ENCODE measurements at regions not wholly inside any gene's neighbourhood (a gene's known extent, or its start where the extent isn't known, plus 50 kb on each side); places are given as distances from the start of the nearest gene placed in this dataset.

DNA sequence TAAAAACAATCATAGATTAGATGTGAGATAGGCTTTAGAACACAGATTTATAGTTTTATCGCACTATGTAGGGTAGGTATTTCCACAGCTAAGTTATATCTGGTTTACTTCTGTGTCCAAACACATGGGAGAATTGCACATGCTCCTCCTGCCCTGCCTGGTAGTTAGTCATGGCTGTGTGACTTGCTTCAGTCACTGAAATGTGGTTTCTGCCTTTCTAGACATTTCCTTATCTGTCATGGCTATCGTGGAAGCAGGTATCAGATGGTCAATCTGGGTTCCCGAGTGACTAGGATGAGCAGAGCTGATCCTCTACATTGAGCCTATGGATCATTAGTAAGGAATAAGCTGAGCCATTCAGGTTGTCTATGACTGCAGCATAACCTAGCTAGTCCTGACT, 117.8 kb upstream of the GMDS start:
- TF ChIP-seq, protein P1, sequence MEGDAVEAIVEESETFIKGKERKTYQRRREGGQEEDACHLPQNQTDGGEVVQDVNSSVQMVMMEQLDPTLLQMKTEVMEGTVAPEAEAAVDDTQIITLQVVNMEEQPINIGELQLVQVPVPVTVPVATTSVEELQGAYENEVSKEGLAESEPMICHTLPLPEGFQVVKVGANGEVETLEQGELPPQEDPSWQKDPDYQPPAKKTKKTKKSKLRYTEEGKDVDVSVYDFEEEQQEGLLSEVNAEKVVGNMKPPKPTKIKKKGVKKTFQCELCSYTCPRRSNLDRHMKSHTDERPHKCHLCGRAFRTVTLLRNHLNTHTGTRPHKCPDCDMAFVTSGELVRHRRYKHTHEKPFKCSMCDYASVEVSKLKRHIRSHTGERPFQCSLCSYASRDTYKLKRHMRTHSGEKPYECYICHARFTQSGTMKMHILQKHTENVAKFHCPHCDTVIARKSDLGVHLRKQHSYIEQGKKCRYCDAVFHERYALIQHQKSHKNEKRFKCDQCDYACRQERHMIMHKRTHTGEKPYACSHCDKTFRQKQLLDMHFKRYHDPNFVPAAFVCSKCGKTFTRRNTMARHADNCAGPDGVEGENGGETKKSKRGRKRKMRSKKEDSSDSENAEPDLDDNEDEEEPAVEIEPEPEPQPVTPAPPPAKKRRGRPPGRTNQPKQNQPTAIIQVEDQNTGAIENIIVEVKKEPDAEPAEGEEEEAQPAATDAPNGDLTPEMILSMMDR (IDR thresholded peaks at IDR 0.05; ENCODE audit: low read depth, low read length, missing control alignments) = no peak
- DNase-seq (ENCODE audit: low read depth) = no peak
- in situ Hi-C loops (cut with HindIII; ENCODE audit: low sequenced_read_pairs) = no loop called here
- H3K4me3 ChIP-seq (ENCODE audit: low read depth, low read length) = no peak overlapping the region

DNA sequence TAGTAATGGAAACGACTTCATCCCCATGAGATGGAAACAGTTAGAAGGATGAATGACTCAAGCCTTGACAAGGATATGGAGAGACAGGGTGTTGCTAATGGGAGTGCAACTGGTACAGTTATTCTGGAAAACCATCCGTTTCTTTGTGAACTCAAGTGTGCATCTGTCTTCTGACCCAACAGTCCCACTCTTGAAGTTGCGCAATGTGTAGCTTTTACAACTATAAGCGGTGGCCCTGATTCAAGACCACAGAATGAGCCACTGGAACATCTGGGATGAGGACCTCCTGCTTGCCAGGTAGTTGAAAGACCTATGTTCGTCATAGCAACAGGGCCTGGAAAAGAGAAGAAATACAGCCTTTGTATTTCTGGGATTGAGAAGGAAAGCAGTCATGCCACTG, 115.8 kb upstream of the GMDS start:
- in situ Hi-C loops (cut with HindIII; ENCODE audit: low sequenced_read_pairs) = no loop called here

GRCh38 chr6:2360716-2361115, 115.3 kb upstream of the GMDS start:
- H3K4me3 ChIP-seq (ENCODE audit: low read depth, low read length) = no peak overlapping the region
- in situ Hi-C loops (cut with HindIII; ENCODE audit: low sequenced_read_pairs) = no loop called here

More for the DNA sequence above, 115.8 kb upstream of the GMDS start:
- no peak for DNase-seq (ENCODE audit: low read depth)
- TF ChIP-seq, protein P1 (IDR thresholded peaks at IDR 0.05; ENCODE audit: low read depth, low read length, missing control alignments) = no peak
- no peak overlapping the region for H3K4me3 ChIP-seq (ENCODE audit: low read depth, low read length)

GRCh38 chr6:2360126-2360525, 114.7 kb upstream of the GMDS start:
- in situ Hi-C loops (cut with HindIII; ENCODE audit: low sequenced_read_pairs) = no loop called here
- TF ChIP-seq, protein P1 (IDR thresholded peaks at IDR 0.05; ENCODE audit: low read depth, low read length, missing control alignments) = no peak
- H3K4me3 ChIP-seq (ENCODE audit: low read depth, low read length) = no peak overlapping the region

More at GRCh38 chr6:2360716-2361115, 115.3 kb upstream of the GMDS start:
- TF ChIP-seq, protein P1 (IDR thresholded peaks at IDR 0.05; ENCODE audit: low read depth, low read length, missing control alignments) = no peak
- DNase-seq (ENCODE audit: low read depth) = no peak

DNA sequence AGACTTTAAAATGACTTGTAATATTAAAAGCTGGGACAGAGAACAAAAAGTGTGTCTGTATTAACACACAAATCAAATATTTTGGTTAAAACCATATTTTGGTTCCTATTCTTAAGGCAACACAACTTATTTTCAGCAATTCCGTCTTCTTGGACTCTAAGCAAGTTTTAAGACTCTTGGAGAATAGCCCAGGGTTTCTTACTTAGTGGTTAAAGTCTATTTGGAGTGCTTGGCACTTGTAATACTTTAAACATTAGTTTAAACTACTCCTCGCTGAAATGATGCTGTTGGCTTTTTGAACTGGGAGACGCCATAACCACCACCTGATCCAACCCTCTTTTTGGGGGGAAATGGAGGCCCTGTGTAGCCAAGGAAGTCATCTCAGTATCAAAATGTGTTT, 109.7 kb upstream of the GMDS start:
- H3K4me3 ChIP-seq (ENCODE audit: low read depth, low read length) = no peak overlapping the region
- in situ Hi-C loops (cut with HindIII; ENCODE audit: low sequenced_read_pairs) = no loop called here
- TF ChIP-seq, protein P1 (IDR thresholded peaks at IDR 0.05; ENCODE audit: low read depth, low read length, missing control alignments) = no peak
- no peak for DNase-seq (ENCODE audit: low read depth)

More at GRCh38 chr6:2360126-2360525, 114.7 kb upstream of the GMDS start:
- no peak for DNase-seq (ENCODE audit: low read depth)

DNA sequence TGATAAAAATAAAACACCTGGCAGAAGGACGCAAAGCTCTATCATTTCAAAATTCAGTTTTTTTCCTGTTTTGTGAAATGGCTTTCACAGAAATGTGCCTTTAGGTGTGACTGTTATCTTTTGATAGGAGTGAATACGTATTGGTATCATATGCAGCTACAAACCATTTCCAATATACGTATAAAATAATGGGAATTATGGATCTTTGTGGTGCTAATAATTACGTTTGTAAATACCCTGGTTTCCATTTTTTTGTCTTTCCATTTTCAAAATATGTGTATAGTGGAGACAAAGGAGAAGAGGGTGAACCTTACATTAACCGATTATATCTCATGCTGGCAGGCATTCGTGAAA, 108.7 kb upstream of the GMDS start:
- DNase-seq (ENCODE audit: low read depth) = no peak
- in situ Hi-C loops (cut with HindIII; ENCODE audit: low sequenced_read_pairs) = no loop called here
- no peak overlapping the region for H3K4me3 ChIP-seq (ENCODE audit: low read depth, low read length)
- TF ChIP-seq, protein P1 (IDR thresholded peaks at IDR 0.05; ENCODE audit: low read depth, low read length, missing control alignments) = no peak

Data from astrocyte of the cerebellum (primary cell).